RWPE2 (cell line): ENCODE measurements at regions not wholly inside any gene's neighbourhood (a gene's known extent, or its start where the extent isn't known, plus 50 kb on each side); places are given as distances from the start of the nearest gene placed in this dataset.

Source experiments
- ATAC-seq: fragments of 200-7000 bp; cut with Tn5 transposase; 3 replicates; pipeline ENCODE4 v1.9.1; 2021; ENCODE audit warnings: low read depth
- DNase-seq: peaks from one replicate; pipeline ENCODE4 v3.0.0-alpha.2; 2020; ENCODE audit warnings: low spot score
- H3K27ac ChIP-seq: fragments of 450-650 bp; 2 replicates; pipeline ENCODE4 v1.5.1; 2017; ENCODE audit warnings: mild to moderate bottlenecking; ENCODE audit not compliant: poor library complexity, severe bottlenecking
- H3K27me3 ChIP-seq: fragments of 250-450 bp; sonication (Bioruptor Pico); 2 replicates; pipeline ENCODE4 v1.5.1; 2021; ENCODE audit warnings: mild to moderate bottlenecking, moderate library complexity; ENCODE audit not compliant: insufficient read depth, poor library complexity, severe bottlenecking
- H3K36me3 ChIP-seq: fragments of 250-450 bp; sonication (Bioruptor Pico); 2 replicates; pipeline ENCODE4 v1.5.1; 2020; ENCODE audit warnings: low read depth, mild to moderate bottlenecking, moderate library complexity
- H3K4me1 ChIP-seq: fragments of 250-450 bp; sonication (Bioruptor Pico); 2 replicates; pipeline ENCODE4 v1.5.1; 2021; ENCODE audit warnings: mild to moderate bottlenecking, moderate library complexity; ENCODE audit not compliant: insufficient read depth, poor library complexity, severe bottlenecking
- H3K4me3 ChIP-seq: fragments of 250-450 bp; sonication (Bioruptor Pico); 2 replicates; pipeline ENCODE4 v1.5.1; 2021; ENCODE audit warnings: mild to moderate bottlenecking, moderate library complexity; ENCODE audit not compliant: severe bottlenecking
- H3K9me3 ChIP-seq: fragments of 250-450 bp; sonication (Bioruptor Pico); 2 replicates; pipeline ENCODE4 v1.5.1; 2021; ENCODE audit warnings: mild to moderate bottlenecking, moderate library complexity; ENCODE audit not compliant: severe bottlenecking
- TF ChIP-seq, protein P1 (sequence below): fragments of 450-650 bp; IDR thresholded peaks from one replicate; pipeline ENCODE4 v1.5.1; 2017; ENCODE audit warnings: mild to moderate bottlenecking, moderate library complexity; ENCODE audit not compliant: poor library complexity, severe bottlenecking

DNA sequence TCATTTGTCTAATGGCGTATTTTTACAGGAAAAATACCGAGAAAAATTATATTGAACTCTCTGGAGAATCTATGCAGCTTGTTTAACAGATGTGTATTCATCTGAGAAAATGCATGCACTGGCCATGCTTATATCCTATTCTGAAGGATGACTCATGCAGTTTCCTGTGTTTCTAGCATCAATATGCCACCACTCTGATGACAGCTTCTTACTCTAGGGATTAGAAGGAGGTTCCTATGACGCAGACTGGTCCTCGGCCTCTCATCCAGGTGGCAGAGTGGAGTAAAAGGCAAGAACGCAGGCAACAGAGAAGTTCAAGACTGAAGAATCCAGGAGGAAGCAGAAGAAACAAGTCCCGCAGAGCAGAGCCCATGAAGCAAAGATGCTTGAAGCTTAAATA lies 910.0 kb upstream of the ROBO1 start:
- no peaks in the 10 kb centered on the region for H3K36me3 ChIP-seq
- H3K9me3 ChIP-seq: no peaks in the 10 kb centered on the region
- TF ChIP-seq, protein P1, sequence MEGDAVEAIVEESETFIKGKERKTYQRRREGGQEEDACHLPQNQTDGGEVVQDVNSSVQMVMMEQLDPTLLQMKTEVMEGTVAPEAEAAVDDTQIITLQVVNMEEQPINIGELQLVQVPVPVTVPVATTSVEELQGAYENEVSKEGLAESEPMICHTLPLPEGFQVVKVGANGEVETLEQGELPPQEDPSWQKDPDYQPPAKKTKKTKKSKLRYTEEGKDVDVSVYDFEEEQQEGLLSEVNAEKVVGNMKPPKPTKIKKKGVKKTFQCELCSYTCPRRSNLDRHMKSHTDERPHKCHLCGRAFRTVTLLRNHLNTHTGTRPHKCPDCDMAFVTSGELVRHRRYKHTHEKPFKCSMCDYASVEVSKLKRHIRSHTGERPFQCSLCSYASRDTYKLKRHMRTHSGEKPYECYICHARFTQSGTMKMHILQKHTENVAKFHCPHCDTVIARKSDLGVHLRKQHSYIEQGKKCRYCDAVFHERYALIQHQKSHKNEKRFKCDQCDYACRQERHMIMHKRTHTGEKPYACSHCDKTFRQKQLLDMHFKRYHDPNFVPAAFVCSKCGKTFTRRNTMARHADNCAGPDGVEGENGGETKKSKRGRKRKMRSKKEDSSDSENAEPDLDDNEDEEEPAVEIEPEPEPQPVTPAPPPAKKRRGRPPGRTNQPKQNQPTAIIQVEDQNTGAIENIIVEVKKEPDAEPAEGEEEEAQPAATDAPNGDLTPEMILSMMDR: no peak
- no peaks in the 10 kb centered on the region for H3K4me1 ChIP-seq
- no peak overlapping the region for H3K27ac ChIP-seq
- DNase-seq (no peak), ATAC-seq (no peak)
- H3K27me3 ChIP-seq: no peaks in the 10 kb centered on the region
- no peak overlapping the region for H3K4me3 ChIP-seq

DNA sequence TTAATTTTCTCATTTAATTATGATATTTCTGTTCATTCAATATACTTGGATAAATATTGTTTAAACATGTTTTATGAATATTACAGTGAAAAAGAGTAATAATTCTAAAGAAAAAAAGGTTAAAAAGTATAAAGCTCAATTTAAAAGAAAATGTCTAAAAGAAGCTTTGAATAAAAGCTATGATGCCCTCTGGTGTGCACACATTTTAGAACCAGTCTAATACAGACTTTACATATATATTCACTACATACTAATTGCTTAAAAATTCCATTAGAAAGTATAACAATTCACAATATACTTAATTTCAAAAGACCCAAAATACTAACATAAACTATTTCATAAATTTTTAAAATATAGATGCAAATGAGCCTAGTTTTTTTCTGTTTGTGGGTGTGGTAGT lies 909.1 kb upstream of the ROBO1 start:
- no peak for ATAC-seq
- no peaks in the 10 kb centered on the region for H3K36me3 ChIP-seq
- H3K27ac ChIP-seq: no peak overlapping the region
- H3K4me3 ChIP-seq: no peak overlapping the region
- H3K27me3 ChIP-seq: no peaks in the 10 kb centered on the region
- H3K4me1 ChIP-seq: no peaks in the 10 kb centered on the region
- no peaks in the 10 kb centered on the region for H3K9me3 ChIP-seq
- DNase-seq: no peak
- TF ChIP-seq, protein P1: peak; percentile 18

DNA sequence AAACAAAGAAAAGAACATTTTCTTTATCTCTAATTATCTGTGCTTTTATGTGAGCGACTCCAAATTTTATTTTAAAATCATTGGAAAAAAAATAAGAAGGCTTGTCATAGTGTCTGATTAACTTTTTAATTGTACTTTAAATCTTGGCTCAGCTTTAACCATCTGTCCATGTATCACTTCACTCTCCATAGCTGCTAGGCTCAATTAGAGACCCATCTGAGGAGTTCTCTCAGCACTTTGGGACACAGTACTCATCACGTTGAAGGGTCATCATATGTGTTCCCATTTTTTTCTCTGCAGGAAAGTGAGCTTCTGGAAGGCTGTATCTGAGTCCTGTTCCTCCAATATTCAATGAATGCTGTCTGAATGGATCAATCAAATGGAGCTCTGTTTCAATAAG lies 908.5 kb upstream of the ROBO1 start:
- Histone ChIP-seq H3K27me3 (no peaks in the 10 kb centered on the region), H3K4me1 (no peaks in the 10 kb centered on the region), H3K36me3 (no peaks in the 10 kb centered on the region), H3K4me3 (no peak overlapping the region), H3K9me3 (no peaks in the 10 kb centered on the region), H3K27ac (no peak overlapping the region)
- TF ChIP-seq, protein P1: no peak
- DNase-seq (no peak), ATAC-seq (no peak)

DNA sequence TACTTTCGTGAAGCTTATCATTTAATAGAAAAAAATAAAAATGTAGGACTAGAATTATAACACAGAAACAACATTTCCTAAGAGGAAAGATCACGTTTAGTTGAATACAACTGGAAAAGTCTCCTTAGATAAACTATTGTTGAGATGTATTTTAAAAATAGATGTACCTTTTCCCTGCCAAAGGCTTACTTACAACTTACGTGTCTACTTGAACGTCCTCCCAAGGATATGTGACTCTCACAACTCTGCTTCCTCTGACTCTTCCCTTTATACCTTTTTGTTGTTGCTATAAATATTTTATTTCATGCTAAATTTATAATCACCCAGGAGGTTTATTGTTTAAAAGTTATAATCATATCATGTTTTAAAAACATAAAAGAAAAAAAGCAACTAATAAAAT lies 908.0 kb upstream of the ROBO1 start:
- TF ChIP-seq, protein P1: no peak
- no peaks in the 10 kb centered on the region for H3K27me3 ChIP-seq

DNA sequence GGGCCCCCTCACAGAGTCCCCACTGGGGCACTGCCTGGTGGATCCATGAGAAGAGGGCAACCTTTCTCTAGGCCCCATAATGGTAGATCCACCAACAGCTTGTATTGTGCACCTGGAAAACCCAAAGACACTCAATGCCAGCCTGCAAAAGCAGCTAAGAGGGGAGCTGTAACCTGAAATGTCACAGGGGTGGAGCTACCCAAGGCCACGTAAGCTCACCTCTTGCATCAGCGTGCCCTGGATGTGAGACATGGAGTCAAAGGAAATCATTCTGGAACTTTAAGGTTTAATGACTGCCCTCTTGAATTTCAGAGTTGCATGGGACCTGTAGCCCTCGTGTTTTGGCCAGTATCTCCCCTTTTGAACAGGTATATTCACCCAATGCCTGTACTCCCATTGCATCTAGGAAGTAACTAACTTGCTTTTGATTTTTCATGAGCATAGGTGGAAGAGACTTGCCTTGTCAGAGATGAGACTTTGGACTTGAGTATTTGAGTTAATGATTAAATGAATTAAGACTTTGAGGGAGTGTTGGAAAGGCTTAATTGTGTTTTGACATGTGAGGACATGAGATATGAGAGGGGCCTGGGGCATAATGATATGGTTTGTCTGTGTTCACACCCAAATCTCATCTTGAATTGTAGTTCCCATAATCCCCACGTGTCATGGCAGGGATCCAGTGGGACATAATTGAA lies 900.9 kb upstream of the ROBO1 start:
- H3K4me1 ChIP-seq: no peaks in the 10 kb centered on the region
- TF ChIP-seq, protein P1: no peak
- no peaks in the 10 kb centered on the region for H3K36me3 ChIP-seq
- H3K4me3 ChIP-seq: no peak overlapping the region
- no peaks in the 10 kb centered on the region for H3K27me3 ChIP-seq
- ATAC-seq (no peak), DNase-seq (no peak)
- H3K27ac ChIP-seq: no peak overlapping the region
- H3K9me3 ChIP-seq: no peaks in the 10 kb centered on the region

More for the DNA sequence above, 908.0 kb upstream of the ROBO1 start:
- no peak overlapping the region for H3K27ac ChIP-seq
- no peak overlapping the region for H3K4me3 ChIP-seq
- no peaks in the 10 kb centered on the region for H3K36me3 ChIP-seq
- DNase-seq (no peak), ATAC-seq (no peak)
- H3K4me1 ChIP-seq: no peaks in the 10 kb centered on the region
- no peaks in the 10 kb centered on the region for H3K9me3 ChIP-seq
